ENCODE measurements at regions not wholly inside any gene's neighbourhood (a gene's known extent, or its start where the extent isn't known, plus 50 kb on each side); places are given as distances from the start of the nearest gene placed in this dataset.

DNA sequence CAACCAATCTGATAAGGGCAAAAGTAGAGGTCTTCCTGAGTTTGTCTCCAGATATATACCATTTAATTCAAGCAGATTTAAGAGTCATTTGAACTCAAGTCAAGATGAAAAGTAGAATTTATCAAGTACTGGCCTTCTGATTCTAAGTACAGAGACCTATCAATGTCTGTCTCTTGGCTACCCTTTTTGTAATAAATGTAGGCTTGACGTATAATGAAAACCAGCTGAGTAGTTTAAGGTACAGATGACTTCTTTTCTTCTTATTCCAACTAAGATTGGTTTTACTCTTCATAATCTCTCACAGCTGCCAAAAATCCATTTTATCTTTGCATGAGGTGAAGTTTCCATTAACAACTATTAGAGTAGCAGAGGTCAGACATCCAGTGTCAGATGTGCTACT is 867.6 kb downstream of the FAT4 start:
- H3K79me2 ChIP-seq (ENCODE audit: control insufficient read depth, insufficient read depth, low read length), result no peaks in the 10 kb centered on the region
- H3K4me1 ChIP-seq (ENCODE audit: control insufficient read depth, extremely low read depth, insufficient read depth, low read length), result no peaks in the 10 kb centered on the region
- FAIRE-seq (no peak), DNase-seq (ENCODE audit: low read depth, low spot score) (no peak)
- H3K9me3 ChIP-seq (replicated peaks; ENCODE audit: control insufficient read depth, insufficient read depth, low read length), result no peaks in the 10 kb centered on the region
- H3K4me2 ChIP-seq (ENCODE audit: insufficient read depth, low read length), result no peak overlapping the region
- BruUV-seq (replicated peaks), result no TSS peak
- no peaks in the 10 kb centered on the region for H3K9me1 ChIP-seq (replicated peaks; ENCODE audit: control insufficient read depth, extremely low read depth, insufficient read depth, low read length)
- no peak for TF ChIP-seq POLR2A (IDR thresholded peaks at IDR 0.05; ENCODE audit: low read depth, low read length)
- TF ChIP-seq FOS (IDR thresholded peaks at IDR 0.05; ENCODE audit: borderline replicate concordance, insufficient read depth, low read length), result no peak
- TF ChIP-seq, protein P1, sequence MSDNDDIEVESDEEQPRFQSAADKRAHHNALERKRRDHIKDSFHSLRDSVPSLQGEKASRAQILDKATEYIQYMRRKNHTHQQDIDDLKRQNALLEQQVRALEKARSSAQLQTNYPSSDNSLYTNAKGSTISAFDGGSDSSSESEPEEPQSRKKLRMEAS (IDR thresholded peaks at IDR 0.05; ENCODE audit: insufficient read depth, insufficient read length), result no peak
- TF ChIP-seq MYC (IDR thresholded peaks at IDR 0.05; ENCODE audit: low read depth, low read length), result no peak
- TF ChIP-seq, protein P2, sequence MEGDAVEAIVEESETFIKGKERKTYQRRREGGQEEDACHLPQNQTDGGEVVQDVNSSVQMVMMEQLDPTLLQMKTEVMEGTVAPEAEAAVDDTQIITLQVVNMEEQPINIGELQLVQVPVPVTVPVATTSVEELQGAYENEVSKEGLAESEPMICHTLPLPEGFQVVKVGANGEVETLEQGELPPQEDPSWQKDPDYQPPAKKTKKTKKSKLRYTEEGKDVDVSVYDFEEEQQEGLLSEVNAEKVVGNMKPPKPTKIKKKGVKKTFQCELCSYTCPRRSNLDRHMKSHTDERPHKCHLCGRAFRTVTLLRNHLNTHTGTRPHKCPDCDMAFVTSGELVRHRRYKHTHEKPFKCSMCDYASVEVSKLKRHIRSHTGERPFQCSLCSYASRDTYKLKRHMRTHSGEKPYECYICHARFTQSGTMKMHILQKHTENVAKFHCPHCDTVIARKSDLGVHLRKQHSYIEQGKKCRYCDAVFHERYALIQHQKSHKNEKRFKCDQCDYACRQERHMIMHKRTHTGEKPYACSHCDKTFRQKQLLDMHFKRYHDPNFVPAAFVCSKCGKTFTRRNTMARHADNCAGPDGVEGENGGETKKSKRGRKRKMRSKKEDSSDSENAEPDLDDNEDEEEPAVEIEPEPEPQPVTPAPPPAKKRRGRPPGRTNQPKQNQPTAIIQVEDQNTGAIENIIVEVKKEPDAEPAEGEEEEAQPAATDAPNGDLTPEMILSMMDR (IDR thresholded peaks at IDR 0.05; ENCODE audit: extremely low read depth in 1 of 2, insufficient read depth in 1 of 2, low read depth in 1 of 2, low read length in 2 of 2), result no peak
- no peak for TF ChIP-seq EZH2 (IDR thresholded peaks at IDR 0.05; ENCODE audit: borderline replicate concordance, low read depth, low read length, severe bottlenecking)
- no peak for TF ChIP-seq POLR2AphosphoS5 (IDR thresholded peaks at IDR 0.05; ENCODE audit: insufficient read depth, low read depth, low read length)
- TF ChIP-seq GATA2 (IDR thresholded peaks at IDR 0.05; ENCODE audit: insufficient read depth, insufficient read length, low read depth, low read length), result no peak
- no peak for TF ChIP-seq JUN (IDR thresholded peaks at IDR 0.05; ENCODE audit: borderline replicate concordance, insufficient read depth, insufficient read length, low read depth)
- dilution Hi-C loops (cut with MboI; ENCODE audit: extremely low pct_ligation_motif_present, low sequenced_read_pairs) (no loop called here), intact Hi-C loops (cut with micrococcal nuclease) (no loop called here)
- ChIA-PET CTCF (no interaction called here), POLR2A (no interaction called here)
- no peak overlapping the region for H3K27ac ChIP-seq (ENCODE audit: insufficient read depth, low read depth, low read length)
- no peaks in the 10 kb centered on the region for H4K20me1 ChIP-seq (replicated peaks; ENCODE audit: control insufficient read depth, extremely low read depth, insufficient read depth, low read length)
- H2AFZ ChIP-seq (ENCODE audit: low read depth, low read length), result no peak overlapping the region
- H3K9ac ChIP-seq (replicated peaks; ENCODE audit: extremely low read depth, insufficient read depth, low read length), result no peak overlapping the region
- H3K27me3 ChIP-seq (ENCODE audit: control insufficient read depth in 2 of 2, insufficient read depth in 2 of 2, low read length in 2 of 2), result no peaks in the 10 kb centered on the region
- H3K36me3 ChIP-seq (ENCODE audit: control insufficient read depth in 2 of 2, extremely low read depth in 1 of 2, insufficient read depth in 2 of 2, low read length in 2 of 2), result no peaks in the 10 kb centered on the region
- no peak overlapping the region for H3K4me3 ChIP-seq (replicated peaks in 1 of 3; ENCODE audit: insufficient read depth in 1 of 3, low read depth in 1 of 3, low read length in 3 of 3)
